ENCODE measurements at regions not wholly inside any gene's neighbourhood (a gene's known extent, or its start where the extent isn't known, plus 50 kb on each side); places are given as distances from the start of the nearest gene placed in this dataset.

- H3K9me3 ChIP-seq (ENCODE audit: insufficient read depth, low read length, severe bottlenecking): no peaks in the 10 kb centered on the region
- H3K4me2 ChIP-seq (ENCODE audit: insufficient read depth, low read length): no peak overlapping the region
- H3K36me3 ChIP-seq (ENCODE audit: insufficient read depth, low read length): no peaks in the 10 kb centered on the region
- no peaks in the 10 kb centered on the region for H3K79me2 ChIP-seq (ENCODE audit: insufficient read depth, low read length)
- TF ChIP-seq EZH2 (IDR thresholded peaks at IDR 0.05; ENCODE audit: borderline replicate concordance, low read depth, low read length, severe bottlenecking) (no peak), CTCF (IDR thresholded peaks at IDR 0.05; ENCODE audit: borderline replicate concordance, extremely low read depth, low read length, poor library complexity, severe bottlenecking) (no peak)
- no peak overlapping the region for H3K9ac ChIP-seq (ENCODE audit: low read depth, low read length)
- no peak for ATAC-seq (ENCODE audit: insufficient read depth, low read depth)
- no peak for DNase-seq
- no peaks in the 10 kb centered on the region for H3K27me3 ChIP-seq (ENCODE audit: insufficient read depth, low read length, poor library complexity)
- no peak overlapping the region for H3K27ac ChIP-seq (ENCODE audit: low read length)
- no peaks in the 10 kb centered on the region for H4K20me1 ChIP-seq (ENCODE audit: insufficient read depth, low read length)
- no peak overlapping the region for H2AFZ ChIP-seq (ENCODE audit: low read depth, low read length)
- no peaks in the 10 kb centered on the region for H3K4me1 ChIP-seq (ENCODE audit: insufficient read depth, low read length)
- no peak overlapping the region for H3K4me3 ChIP-seq (ENCODE audit: low read depth in 1 of 2, low read length in 2 of 2)
Measured at GRCh38 chr18:77619525-77619924, 369.9 kb downstream of the GALR1 start.

- no peak overlapping the region for H3K27ac ChIP-seq (ENCODE audit: low read length)
- H3K4me3 ChIP-seq (ENCODE audit: low read depth in 1 of 2, low read length in 2 of 2): no peak overlapping the region
- H3K27me3 ChIP-seq (ENCODE audit: insufficient read depth, low read length, poor library complexity): no peaks in the 10 kb centered on the region
- no peak overlapping the region for H3K9ac ChIP-seq (ENCODE audit: low read depth, low read length)
- no peaks in the 10 kb centered on the region for H3K4me1 ChIP-seq (ENCODE audit: insufficient read depth, low read length)
- 0 out of 2 replicates have a peak overlapping the region, but pooled peaks have one; percentile 25 for H3K4me2 ChIP-seq (ENCODE audit: insufficient read depth, low read length)
- H3K9me3 ChIP-seq (ENCODE audit: insufficient read depth, low read length, severe bottlenecking): no peaks in the 10 kb centered on the region
- no peak overlapping the region for H2AFZ ChIP-seq (ENCODE audit: low read depth, low read length)
- ATAC-seq (ENCODE audit: insufficient read depth, low read depth): peak; percentile 48; the same call in 1 of the 3 replicates
- no peaks in the 10 kb centered on the region for H3K36me3 ChIP-seq (ENCODE audit: insufficient read depth, low read length)
- no peak for DNase-seq
- H3K79me2 ChIP-seq (ENCODE audit: insufficient read depth, low read length): no peaks in the 10 kb centered on the region
- H4K20me1 ChIP-seq (ENCODE audit: insufficient read depth, low read length): no peaks in the 10 kb centered on the region
- no peak for TF ChIP-seq EZH2 (IDR thresholded peaks at IDR 0.05; ENCODE audit: borderline replicate concordance, low read depth, low read length, severe bottlenecking)
- no peak for TF ChIP-seq CTCF (IDR thresholded peaks at IDR 0.05; ENCODE audit: borderline replicate concordance, extremely low read depth, low read length, poor library complexity, severe bottlenecking)
Measured at GRCh38 chr18:77622009-77622692, 372.5 kb downstream of the GALR1 start.

GRCh38 chr18:77632758-77633157 lies 383.1 kb downstream of the GALR1 start:
- no peaks in the 10 kb centered on the region for H3K36me3 ChIP-seq (ENCODE audit: insufficient read depth, low read length)
- no peaks in the 10 kb centered on the region for H3K4me1 ChIP-seq (ENCODE audit: insufficient read depth, low read length)
- no peak for ATAC-seq (ENCODE audit: insufficient read depth, low read depth)
- H3K4me2 ChIP-seq (ENCODE audit: insufficient read depth, low read length): no peak overlapping the region
- no peak overlapping the region for H2AFZ ChIP-seq (ENCODE audit: low read depth, low read length)
- no peaks in the 10 kb centered on the region for H4K20me1 ChIP-seq (ENCODE audit: insufficient read depth, low read length)
- no peak overlapping the region for H3K9ac ChIP-seq (ENCODE audit: low read depth, low read length)
- H3K27me3 ChIP-seq (ENCODE audit: insufficient read depth, low read length, poor library complexity): no peaks in the 10 kb centered on the region
- no peak overlapping the region for H3K27ac ChIP-seq (ENCODE audit: low read length)
- H3K79me2 ChIP-seq (ENCODE audit: insufficient read depth, low read length): no peaks in the 10 kb centered on the region
- no peak for DNase-seq
- H3K4me3 ChIP-seq (ENCODE audit: low read depth in 1 of 2, low read length in 2 of 2): no peak overlapping the region
- TF ChIP-seq EZH2 (IDR thresholded peaks at IDR 0.05; ENCODE audit: borderline replicate concordance, low read depth, low read length, severe bottlenecking) (no peak), CTCF (IDR thresholded peaks at IDR 0.05; ENCODE audit: borderline replicate concordance, extremely low read depth, low read length, poor library complexity, severe bottlenecking) (no peak)
- peaks cover 2% of the 10 kb centered on the region for H3K9me3 ChIP-seq (ENCODE audit: insufficient read depth, low read length, severe bottlenecking)

Measured in DND-41 (cell line).